NCI-H2029 (cell line): ENCODE measurements at regions not wholly inside any gene's neighbourhood (a gene's known extent, or its start where the extent isn't known, plus 50 kb on each side); places are given as distances from the start of the nearest gene placed in this dataset.

ENCODE experiments used
- DNase-seq: peaks from one replicate; lab custom pipeline; 2025; lab: John Stamatoyannopoulos, UW

DNA sequence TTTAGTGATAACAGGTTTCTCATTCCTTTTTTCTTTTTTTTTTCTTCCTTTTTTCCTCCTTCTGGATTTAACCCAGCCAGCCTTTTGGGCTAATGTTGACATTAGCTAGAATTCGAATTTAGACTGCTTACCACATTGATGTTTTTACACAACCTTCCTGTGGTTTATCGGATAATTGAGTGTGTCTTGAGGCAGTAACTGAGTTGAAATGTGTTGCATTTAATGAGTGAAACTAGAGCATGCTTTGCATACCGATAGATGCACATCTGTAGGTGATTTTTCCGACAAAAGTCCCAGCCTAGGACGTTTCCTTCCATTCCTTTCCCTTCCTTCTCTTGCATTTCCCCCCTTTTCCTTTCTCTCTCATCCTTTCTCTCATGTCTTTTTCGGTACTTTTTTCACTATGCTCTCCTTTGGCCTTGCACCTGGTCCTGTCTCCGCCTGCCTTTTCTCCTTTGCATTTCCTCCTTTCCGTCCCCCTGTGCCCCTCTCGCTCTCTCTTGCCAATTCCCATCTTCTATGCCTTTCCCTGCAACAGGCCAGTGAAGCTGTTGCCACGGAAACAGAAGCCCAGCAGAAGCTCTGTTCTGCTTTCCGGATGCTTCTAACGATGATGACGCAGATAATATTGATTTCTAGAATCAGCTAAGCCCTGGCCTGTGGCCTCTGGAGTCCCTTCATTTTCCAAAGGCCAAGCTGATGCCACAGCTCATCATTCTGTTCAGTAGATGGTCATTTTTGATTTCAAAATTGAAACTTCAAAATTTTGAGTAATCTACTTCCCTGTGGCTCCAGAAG, 76.1 kb downstream of the SLC25A47 start:
- DNase-seq: no peak

DNA sequence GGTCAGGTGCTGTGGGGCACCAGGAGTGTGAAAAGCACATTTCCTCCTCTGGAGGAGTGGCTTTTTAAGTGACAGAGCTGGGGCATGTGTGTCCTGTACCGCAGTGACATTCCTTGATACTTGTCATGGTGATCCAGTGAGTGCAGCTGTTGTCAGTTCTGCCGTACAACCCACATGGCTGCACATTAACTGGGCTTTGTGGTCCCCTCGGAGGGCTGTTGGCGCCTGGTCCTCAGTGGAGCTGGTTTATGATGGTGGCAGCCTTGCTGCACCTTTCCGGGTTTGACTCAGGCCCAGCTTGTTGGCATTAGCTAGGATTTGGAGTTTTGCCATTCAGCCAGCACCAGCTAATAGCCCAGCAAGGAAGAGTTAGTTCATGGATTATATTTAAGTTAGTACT, 77.0 kb downstream of the SLC25A47 start:
- DNase-seq: no peak

DNA sequence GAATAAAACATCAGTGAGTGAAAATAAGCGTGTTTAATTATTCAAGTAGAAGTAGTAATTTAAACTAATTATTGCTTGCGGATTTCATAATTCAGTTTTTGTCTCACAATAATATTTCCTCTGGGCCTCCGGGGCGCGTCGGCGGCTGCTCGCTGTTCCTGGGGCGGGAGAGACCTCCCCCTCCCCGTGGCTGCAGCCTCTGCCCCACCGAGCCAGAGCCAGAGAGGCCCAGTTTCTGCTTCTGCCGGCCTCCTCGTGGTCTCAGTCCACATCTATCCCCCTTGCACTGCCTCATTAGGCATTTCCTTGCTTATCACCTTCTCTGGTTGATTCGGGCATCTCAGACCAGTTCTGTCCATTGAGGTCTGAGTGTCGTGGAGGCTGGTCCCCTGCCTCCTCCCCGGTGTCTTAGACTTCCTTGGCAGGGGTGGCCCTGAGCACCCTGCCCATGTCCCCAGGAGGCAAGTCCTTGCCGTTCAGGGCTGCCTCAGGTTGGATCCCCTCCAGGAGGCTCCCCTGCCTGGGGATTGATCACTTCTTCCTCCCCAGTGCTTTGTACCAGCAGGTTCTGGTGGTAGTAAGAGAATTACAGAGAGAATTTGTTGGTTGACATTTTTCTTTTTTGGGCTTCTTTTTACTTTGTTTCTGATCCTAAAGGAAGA, 78.0 kb downstream of the SLC25A47 start:
- no peak for DNase-seq

DNA sequence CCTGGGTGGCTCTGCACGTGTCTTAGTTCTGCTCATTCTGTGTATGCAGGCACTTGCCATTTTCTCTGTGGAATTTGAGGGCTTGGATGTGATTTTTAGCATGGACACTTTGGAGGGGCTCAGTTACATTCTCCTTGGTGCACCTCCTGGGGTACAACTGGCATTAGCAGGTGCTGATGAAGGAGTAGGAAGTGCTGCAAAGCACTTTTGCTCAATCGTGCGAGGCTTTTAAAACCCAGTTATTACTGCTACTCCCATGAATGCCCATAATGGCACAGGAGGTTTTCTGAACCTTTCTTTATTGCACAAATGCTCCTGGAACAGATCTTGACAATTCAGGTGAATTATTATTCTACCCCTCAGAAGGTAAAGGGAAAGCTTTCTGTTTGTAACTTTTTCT, 78.7 kb downstream of the SLC25A47 start:
- no peak for DNase-seq

DNA sequence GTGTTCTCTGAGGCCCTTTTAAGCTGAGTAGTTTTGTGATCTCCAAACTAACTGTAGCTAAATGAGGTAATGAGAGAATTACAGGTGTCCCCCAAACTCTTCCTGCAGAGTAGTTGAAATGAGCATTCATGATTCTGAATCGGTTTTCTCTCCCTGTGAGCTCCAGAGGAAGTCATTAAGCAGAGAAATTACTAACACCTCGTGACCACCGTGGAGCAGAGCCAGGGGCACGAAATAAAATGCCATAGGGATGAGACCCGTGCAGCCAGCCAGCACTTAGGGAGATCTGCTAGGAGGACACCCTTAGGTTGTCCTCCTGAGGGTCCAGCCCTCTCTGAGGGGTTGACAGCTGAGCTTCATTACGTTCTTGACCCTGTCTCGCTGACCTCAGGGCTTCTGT, 79.5 kb downstream of the SLC25A47 start:
- no peak for DNase-seq

DNA sequence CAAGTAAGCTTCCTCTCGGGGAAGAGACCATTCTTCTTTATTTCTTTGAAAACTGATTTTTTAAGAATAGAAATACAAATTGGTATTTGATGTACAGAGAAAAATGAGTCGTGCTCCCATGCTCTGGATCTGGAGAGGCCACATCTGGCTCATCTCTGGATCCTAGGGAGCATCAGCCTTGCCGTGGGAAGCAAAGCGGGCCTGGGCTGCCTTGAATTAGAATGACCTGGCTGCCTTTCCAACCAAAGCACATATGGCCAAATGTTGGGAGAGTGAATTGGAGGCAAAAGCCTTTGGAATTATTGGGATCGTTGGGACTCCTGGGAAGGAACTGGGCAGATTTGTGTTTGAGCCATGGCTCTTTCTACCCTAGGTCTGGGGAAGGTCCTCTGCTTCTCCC, 80.0 kb downstream of the SLC25A47 start:
- DNase-seq: no peak

DNA sequence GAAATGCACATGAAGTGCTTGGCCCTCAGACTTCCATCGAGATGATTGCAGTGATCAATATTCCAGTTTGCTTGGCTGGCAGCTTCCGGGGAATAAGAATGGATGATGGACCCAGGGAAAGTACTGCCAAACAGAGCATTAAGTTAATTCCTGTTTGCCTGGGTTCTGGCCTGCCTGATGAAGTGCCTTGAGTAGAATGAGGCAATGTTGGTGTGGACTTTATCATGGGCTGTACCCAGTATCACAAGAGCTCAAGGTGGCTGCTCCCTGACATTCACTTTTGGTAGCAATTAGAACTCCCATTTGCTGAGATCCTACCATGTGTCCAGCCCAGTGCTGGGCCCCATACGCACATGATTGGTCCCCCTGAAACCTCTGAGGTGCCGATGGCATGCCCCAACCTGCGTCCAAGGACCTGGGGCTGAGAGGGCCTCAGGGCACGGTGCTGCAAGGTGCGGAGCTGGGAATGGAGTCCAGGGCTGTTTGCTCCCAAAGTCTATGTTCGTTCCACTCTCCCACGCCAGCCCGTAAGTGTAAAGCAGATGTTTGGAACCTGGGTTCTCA, 80.7 kb downstream of the SLC25A47 start:
- DNase-seq: no peak

DNA sequence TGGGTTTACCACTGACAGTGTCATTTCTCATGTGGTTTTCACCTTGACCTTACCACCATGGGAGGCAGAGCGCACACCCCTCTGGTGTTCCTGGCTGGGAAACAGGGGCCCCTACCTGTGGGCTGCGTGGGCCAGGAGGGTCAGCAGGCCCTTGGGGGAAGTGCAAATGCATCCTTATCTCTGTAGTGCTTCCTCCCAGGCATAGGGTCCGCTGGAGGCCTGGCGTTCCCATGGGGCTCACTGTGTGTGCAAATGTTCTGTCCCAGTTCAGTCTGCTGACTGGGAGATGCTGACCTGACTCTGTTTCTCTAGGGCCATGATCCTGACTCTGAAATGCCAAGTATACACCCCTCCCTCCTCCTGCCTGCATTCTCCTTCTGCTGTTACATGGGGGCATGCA, 81.3 kb downstream of the SLC25A47 start:
- DNase-seq: no peak

DNA sequence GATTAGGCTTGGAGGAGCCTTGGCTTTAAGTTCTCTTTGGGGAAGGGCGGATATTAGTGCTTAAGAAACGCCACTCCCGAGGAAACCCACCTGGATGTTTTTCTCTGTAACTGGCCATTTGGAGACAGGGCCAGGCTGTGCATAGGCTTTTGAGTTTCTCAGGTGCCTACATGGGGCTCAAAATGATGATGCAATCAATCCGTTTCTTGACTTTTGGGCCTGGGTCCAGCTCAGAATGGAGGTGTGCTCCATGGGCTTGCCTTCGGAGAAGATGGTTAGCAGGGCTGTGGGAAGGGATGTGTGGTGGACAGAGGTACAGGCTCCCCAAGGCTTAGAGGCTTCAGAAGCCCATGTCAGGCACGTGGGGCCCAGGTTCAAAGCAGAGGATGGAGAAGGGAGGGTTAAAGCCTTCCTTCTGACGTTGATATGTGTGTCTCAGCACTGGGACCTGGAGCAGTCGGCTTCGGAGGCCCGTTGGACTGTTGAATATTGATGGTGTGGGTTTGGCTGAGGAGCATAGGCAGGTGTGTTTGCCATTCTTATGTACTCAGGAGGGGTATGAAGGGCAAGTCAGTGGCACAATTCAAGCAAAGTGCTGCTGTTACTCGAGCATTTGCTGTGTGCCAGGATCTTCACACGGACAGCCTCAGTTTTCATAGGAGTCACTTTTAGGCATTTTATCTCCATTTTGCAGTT, 82.8 kb downstream of the SLC25A47 start:
- DNase-seq: peak; percentile 26

DNA sequence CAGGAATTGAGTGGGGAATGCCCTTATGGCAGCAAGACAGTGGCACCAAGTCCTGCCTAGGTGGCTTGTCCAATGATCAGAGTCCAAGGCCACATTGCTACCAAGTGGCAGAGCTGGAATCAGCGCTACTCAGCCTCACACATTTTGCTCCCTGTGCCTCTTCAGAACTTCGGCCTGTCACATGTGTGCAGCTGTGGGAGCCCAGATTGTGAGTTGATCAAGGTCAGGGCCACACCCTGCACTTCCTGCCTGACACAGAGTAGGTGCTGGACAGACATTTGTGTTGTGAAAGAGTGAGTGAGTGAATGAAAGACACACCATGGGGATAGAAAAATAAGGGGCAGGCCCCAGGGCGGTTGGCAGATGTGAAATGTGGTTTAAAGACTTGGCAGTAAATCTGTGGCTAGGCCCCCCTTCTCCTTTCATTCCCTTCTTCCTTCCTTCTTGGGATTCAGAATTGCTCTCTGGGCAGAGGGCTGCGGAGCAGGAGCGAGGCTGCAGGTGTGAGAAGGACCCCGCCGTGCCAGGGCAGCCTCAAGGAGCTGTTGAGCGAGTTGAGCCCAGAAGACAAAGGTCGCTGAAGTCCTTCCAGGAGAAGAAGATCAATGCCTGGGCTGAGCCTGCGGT, 83.5 kb downstream of the SLC25A47 start:
- no peak for DNase-seq

DNA sequence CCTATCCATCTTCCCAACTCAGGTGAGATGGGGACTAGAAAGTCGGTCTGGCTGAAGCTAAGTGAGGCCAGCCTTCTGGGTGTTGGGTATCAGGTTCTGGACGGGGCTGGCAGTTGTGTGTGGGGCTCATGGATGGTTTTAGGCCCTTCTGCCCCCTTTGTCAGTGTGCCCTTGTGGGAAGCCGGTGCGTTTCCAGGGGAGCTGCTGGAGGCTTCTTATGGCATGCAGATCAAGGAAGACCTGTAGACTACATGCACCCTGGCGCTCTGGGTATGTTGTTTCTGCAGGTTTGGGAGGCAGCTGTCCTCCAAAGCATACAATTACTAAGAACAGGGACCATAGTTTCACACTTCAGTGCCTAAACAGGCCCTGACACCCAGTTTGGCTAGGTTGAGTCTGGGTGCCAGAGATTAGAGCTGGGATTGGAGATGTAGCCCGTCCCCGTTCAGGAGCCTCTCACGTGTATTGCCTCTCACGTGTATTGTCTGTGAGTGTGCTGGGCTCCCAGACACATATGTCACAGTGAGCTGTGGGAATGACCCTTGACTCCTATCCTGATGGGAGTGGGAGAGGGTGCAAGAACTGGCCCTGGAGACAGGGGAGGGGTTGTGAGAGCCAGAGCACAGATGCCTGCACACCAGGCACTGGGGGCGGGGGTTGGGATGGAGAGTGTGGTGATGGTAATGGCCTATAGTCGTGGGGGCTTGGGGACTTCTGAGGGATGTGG, 84.4 kb downstream of the SLC25A47 start:
- no peak for DNase-seq

DNA sequence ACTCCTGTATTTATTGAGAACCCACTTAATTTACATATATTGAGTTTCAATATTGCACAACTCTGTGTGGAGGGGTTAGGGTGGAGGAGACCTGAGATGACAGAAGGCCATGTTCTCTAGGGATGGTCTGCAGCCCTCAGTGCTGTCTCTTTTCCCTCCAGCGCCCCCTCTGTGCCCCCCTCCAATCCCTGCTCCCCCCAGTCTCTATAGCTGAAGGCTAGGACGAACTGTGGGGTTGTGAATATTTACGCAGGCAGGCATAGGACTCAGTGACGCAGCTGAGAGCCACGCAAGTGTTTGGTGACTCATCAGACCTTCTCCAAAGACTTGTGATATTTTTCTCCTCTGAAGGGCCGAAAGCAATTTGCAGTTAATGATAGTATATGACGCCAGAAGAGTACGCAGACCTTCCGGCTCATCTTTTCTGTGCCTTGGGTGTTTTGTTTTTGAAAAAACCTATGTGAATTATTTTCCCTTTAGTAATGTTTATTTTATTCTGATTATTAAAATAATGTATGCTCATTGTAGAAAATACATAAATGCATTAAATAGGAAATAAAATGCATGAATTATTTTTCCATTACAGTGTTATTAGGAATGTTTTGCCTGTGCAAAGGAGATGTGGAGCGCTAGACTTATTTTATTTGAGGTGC, 85.3 kb downstream of the SLC25A47 start:
- DNase-seq: no peak

DNA sequence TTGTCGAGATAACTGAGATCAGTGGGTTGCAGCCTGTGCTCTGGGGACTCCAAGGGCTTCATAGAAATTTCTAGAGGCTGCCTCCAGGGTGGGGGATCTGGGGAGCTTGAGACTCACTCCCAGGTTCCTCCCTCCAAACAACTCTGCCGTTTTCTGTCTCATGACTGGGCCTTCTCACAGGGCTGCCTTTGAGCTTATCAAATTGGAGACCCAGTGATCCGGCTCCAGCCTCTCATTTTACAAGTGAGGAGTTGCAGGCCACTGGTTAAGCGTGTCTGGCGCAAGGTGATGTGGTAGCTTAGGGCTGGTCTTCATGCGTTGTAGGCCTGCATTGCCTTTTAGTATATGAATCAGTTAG, 85.8 kb downstream of the SLC25A47 start:
- no peak for DNase-seq

DNA sequence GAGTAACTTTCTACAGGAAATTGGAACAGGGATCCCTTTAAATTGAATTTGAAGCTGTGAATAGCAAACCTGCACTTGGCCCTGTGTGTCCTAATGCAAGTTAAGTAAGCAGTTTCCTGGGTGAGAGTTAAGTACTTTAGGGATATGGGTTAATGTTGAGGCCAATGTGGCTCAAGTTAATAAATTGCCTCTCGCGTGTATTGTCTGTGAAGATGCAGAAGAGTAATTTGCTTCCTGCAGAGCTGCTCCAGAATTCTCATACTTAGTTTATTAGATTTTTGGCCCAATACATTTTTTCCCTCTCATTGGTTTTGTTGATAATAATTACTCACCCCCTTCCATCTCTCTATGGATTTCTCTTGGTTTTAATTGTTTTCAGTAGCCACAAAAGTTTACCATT, 86.5 kb downstream of the SLC25A47 start:
- no peak for DNase-seq

DNA sequence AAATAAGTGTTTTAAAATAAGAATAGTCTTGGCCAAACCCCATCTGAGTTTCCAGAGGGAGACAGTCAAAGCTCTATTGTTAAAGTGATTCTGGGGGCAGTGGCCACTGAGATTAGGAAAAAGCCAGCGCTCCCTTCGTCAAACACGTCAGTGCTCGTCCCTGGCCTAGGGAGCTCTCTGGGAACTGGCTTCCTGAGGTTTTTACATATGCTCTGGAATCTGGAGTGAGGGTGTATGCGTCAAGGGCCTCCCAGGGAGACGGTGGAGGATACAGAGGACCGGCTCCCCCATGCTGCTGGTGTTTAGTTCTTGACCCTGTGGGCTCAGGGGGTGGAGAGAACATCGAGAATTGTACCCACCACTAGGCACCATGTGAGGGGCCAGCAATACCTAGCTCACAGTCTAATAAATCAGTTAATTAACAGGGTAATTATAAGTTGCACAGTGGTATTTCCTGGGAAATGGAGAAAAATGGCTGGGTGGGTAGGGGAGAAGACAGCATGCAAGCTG, 87.0 kb downstream of the SLC25A47 start:
- no peak for DNase-seq

DNA sequence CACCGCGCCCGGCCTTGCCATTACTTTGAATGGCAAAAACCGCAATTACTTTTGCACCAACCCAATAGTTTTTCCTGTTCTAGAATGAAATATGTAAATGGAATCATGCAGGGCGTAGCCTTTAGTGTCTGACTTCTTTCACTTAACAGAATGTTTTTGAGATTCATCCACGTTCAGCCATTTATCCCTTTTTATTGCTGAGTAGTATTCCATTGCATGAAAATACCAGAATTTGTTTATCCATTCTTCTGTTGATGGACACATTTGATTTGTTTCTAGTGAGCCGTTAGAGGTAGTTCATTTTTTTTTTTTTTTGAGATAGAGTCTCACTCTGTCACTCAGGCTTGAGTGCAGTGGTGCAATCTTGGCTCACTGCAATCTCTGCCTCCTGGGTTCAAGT, 90.6 kb downstream of the SLC25A47 start:
- DNase-seq: no peak

DNA sequence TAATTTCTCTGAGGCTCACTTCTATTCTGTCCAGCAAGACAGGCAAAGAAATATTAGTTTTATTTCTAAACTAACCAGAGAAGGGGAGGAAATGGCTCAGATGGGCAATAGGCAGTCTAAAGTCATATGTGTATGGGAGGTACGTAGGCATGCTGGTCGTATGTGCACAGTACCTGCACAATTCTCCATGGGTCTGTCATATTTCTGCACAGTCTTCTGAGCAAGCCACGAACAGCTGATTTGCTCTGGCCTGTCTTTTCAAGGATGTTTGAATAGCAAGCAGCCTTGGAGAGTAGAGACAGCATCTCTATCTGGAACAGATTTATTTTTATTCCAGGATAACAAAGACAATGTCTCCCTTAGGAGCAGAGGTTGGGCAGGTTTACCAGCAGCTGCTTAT, 92.1 kb downstream of the SLC25A47 start:
- no peak for DNase-seq

DNA sequence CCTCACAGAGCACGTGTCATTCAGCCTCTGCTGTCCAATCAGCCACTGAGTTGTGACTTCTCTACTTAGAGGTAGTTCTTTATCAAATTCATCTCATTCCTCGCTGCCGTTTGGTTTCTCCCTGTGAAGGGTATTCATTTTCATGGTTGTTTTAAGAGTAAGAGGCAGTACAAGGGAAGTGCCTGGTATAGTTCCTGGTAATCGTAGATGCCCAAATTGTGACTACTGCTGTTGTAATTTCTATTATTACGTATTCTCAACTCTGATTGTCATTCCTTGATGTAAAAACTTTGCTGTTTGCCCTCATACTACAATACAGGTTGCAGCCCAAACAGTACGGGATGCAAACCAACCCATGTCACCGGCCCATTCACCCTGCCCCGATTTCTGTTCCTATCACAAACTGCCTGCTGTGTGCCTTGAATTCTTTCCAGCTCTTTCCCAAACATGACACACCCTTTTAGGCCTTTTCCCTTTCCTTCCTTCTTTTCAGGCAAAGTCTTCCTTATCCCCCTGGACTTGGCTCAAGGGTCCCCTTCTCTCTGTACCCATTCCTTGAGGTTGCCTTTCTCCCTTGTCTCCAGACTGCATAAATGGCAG, 93.0 kb downstream of the SLC25A47 start:
- no peak for DNase-seq

DNA sequence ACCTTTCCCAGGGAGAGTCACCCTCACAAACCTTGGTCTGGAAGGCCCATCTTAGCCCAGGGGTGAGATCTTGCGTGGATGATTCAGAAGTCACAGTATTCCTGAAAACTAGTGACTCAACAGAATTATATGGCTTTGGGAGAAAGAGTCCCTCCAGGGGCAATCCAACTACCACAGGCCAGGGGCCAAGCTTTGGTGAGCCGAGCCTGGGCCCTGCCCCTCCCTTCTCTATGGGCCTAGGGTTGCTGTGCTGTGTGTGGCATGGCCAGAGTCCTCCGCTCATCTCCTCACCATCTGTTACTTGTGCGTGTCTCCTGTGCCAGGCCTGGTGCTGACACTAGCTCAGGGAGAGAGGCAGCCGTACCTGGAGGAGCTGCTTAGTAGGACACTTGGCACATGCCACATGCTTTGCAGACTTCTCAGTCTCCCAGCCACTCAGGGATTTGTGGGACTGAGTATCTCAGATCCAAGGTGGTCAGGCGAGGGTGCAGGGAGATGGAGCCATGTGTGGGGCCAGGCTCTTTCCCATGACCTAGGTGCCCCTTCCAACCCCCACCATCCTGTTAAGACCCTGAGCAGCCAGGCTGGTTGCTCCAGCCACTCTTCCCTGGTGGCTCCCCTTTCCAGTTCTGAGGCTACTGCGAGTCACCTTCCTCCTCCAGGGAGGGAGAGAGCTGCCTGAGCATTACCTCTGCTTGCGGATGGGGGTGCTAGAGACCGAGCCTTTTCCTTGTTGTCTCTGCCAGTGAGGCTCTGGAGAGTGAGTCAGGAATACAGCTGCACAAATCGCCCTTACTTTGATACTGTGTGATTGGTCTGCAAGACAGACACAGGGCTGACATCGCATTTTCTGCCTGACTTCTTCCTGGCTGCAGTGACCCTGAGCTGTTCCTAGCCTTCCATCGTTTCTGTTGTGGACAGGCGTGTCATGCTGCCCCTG, 94.1 kb downstream of the SLC25A47 start:
- no peak for DNase-seq

DNA sequence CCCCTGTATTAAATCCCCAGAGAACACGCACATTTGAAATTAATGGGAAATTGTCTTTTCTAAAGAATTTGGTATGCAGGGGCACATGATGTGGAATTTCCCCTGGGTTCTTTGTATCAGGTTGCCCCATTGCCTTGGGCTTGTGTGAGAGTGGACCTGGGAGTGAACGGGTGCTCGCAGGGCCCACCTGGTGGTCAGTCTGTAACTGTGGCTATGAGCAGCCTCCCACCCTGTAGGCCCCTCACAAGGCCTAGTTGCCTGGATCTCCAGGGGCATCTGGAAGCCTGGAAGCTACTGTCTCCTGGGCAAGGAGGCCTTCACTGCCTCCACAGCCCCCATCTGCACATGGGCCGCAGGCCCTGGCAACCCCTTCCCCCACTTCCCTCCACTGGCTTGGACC, 96.7 kb downstream of the SLC25A47 start:
- no peak for DNase-seq
